Astrocyte (in vitro differentiated cells and primary cell): ENCODE measurements at regions not wholly inside any gene's neighbourhood (a gene's known extent, or its start where the extent isn't known, plus 50 kb on each side); places are given as distances from the start of the nearest gene placed in this dataset.

ENCODE experiments used
- DNase-seq: peaks from one replicate; pipeline ENCODE4 v3.0.0-alpha.2; 2010; ENCODE audit warnings: low read depth
- FAIRE-seq: peaks from 2 replicates; lab custom pipeline; 2011; peaks lifted over from hg19 to GRCh38; lab: Jason Lieb, UNC
- H2AFZ ChIP-seq: 2 replicates; pipeline ENCODE4 v1.6.0; 2012; ENCODE audit warnings: low read depth, low read length, inconsistent platforms
- H3K27ac ChIP-seq: 2 replicates; pipeline ENCODE4 v1.5.1; 2011; ENCODE audit warnings: low read depth, low read length, inconsistent platforms
- H3K27me3 ChIP-seq: 2 replicates; pipeline ENCODE4 v1.6.0; 2011; ENCODE audit warnings: low read length, inconsistent platforms; ENCODE audit not compliant: insufficient read depth
- H3K36me3 ChIP-seq: 2 replicates; pipeline ENCODE4 v1.5.1; 2011; ENCODE audit warnings: low read length, inconsistent platforms; ENCODE audit not compliant: insufficient read depth
- H3K4me1 ChIP-seq: 2 replicates; pipeline ENCODE4 v1.5.1; 2011; ENCODE audit warnings: low read length, inconsistent platforms; ENCODE audit not compliant: insufficient read depth
- H3K4me2 ChIP-seq: 2 replicates; pipeline ENCODE4 v1.6.0; 2012; ENCODE audit warnings: low read length, inconsistent platforms
- H3K4me3 ChIP-seq: 2 replicates; pipeline ENCODE4 v1.5.1; 2011; ENCODE audit warnings: low read depth, mild to moderate bottlenecking, low read length, inconsistent platforms; ENCODE audit not compliant: insufficient read depth
- H3K79me2 ChIP-seq: 2 replicates; pipeline ENCODE4 v1.6.0; 2012; ENCODE audit warnings: mild to moderate bottlenecking, low read length, inconsistent platforms; ENCODE audit not compliant: insufficient read depth
- H3K9ac ChIP-seq: 2 replicates; pipeline ENCODE4 v1.6.0; 2012; ENCODE audit warnings: mild to moderate bottlenecking, low read length, inconsistent platforms
- H3K9me3 ChIP-seq: 2 replicates; pipeline ENCODE4 v1.5.1; 2012; ENCODE audit warnings: low read depth, mild to moderate bottlenecking, low read length, inconsistent platforms; ENCODE audit not compliant: insufficient read depth
- H4K20me1 ChIP-seq: 2 replicates; pipeline ENCODE4 v1.6.0; 2012; ENCODE audit warnings: low read length, inconsistent platforms; ENCODE audit not compliant: insufficient read depth
- H3K27ac Mint-ChIP-seq: one replicate; pipeline ENCODE4 v1.8.0; 2021; ENCODE audit warnings: mild to moderate bottlenecking, mixed read lengths; ENCODE audit not compliant: unreplicated experiment
- H3K27me3 Mint-ChIP-seq: one replicate; pipeline ENCODE4 v1.8.0; 2021; ENCODE audit warnings: low read depth, mixed read lengths; ENCODE audit not compliant: unreplicated experiment
- H3K36me3 Mint-ChIP-seq: one replicate; pipeline ENCODE4 v1.8.0; 2021; ENCODE audit warnings: low read depth, mixed read lengths; ENCODE audit not compliant: unreplicated experiment
- H3K4me1 Mint-ChIP-seq: one replicate; pipeline ENCODE4 v1.8.0; 2021; ENCODE audit warnings: low read depth, mixed read lengths; ENCODE audit not compliant: unreplicated experiment
- H3K4me3 Mint-ChIP-seq: one replicate; pipeline ENCODE4 v1.8.0; 2021; ENCODE audit warnings: mild to moderate bottlenecking, moderate library complexity, mixed read lengths; ENCODE audit not compliant: unreplicated experiment
- H3K9me3 Mint-ChIP-seq: one replicate; pipeline ENCODE4 v1.8.0; 2021; ENCODE audit warnings: mild to moderate bottlenecking, mixed read lengths; ENCODE audit not compliant: unreplicated experiment
- EZH2 ChIP-seq: IDR thresholded peaks from 2 replicates; pipeline ENCODE4 v1.6.1; 2012; ENCODE audit warnings: mild to moderate bottlenecking, low read length, inconsistent platforms; ENCODE audit not compliant: insufficient read depth
- TF ChIP-seq, protein P1 (sequence below): IDR thresholded peaks from 2 replicates; pipeline ENCODE4 v1.5.1; 2011; ENCODE audit warnings: low read depth, mild to moderate bottlenecking, inconsistent platforms, low read length, moderate library complexity; ENCODE audit not compliant: insufficient read depth

GRCh38 chr16:62383941-62384340 lies 347.7 kb upstream of the CDH8 start:
- Mint-ChIP-seq H3K27ac (no peak overlapping the region), H3K4me1 (no peaks in the 10 kb centered on the region), H3K36me3 (no peaks in the 10 kb centered on the region), H3K4me3 (no peak overlapping the region), H3K27me3 (no peaks in the 10 kb centered on the region), H3K9me3 (no peaks in the 10 kb centered on the region)
- no peaks in the 10 kb centered on the region for H3K9me3 ChIP-seq
- no peak overlapping the region for H3K4me2 ChIP-seq
- H3K79me2 ChIP-seq, result no peaks in the 10 kb centered on the region
- no peak for TF ChIP-seq EZH2
- TF ChIP-seq, protein P1, sequence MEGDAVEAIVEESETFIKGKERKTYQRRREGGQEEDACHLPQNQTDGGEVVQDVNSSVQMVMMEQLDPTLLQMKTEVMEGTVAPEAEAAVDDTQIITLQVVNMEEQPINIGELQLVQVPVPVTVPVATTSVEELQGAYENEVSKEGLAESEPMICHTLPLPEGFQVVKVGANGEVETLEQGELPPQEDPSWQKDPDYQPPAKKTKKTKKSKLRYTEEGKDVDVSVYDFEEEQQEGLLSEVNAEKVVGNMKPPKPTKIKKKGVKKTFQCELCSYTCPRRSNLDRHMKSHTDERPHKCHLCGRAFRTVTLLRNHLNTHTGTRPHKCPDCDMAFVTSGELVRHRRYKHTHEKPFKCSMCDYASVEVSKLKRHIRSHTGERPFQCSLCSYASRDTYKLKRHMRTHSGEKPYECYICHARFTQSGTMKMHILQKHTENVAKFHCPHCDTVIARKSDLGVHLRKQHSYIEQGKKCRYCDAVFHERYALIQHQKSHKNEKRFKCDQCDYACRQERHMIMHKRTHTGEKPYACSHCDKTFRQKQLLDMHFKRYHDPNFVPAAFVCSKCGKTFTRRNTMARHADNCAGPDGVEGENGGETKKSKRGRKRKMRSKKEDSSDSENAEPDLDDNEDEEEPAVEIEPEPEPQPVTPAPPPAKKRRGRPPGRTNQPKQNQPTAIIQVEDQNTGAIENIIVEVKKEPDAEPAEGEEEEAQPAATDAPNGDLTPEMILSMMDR, result no peak
- no peak overlapping the region for H3K27ac ChIP-seq
- no peaks in the 10 kb centered on the region for H3K27me3 ChIP-seq
- no peak for FAIRE-seq
- no peak overlapping the region for H3K9ac ChIP-seq
- no peak overlapping the region for H2AFZ ChIP-seq
- no peaks in the 10 kb centered on the region for H3K36me3 ChIP-seq
- no peak for DNase-seq
- no peaks in the 10 kb centered on the region for H4K20me1 ChIP-seq
- no peak overlapping the region for H3K4me3 ChIP-seq
- no peaks in the 10 kb centered on the region for H3K4me1 ChIP-seq

- Mint-ChIP-seq H3K4me3 (no peak overlapping the region), H3K27me3 (no peaks in the 10 kb centered on the region), H3K4me1 (no peaks in the 10 kb centered on the region), H3K27ac (no peak overlapping the region), H3K9me3 (no peaks in the 10 kb centered on the region), H3K36me3 (no peaks in the 10 kb centered on the region)
- Histone ChIP-seq H3K4me2 (no peak overlapping the region), H3K79me2 (no peaks in the 10 kb centered on the region), H2AFZ (no peak overlapping the region), H3K4me1 (no peaks in the 10 kb centered on the region), H3K27ac (no peak overlapping the region), H3K36me3 (no peaks in the 10 kb centered on the region), H3K9me3 (no peaks in the 10 kb centered on the region), H3K9ac (no peak overlapping the region), H3K27me3 (no peaks in the 10 kb centered on the region), H4K20me1 (no peaks in the 10 kb centered on the region), H3K4me3 (no peak overlapping the region)
- TF ChIP-seq EZH2, result no peak
- TF ChIP-seq, protein P1, result no peak
- DNase-seq, result no peak
- no peak for FAIRE-seq
Observed at GRCh38 chr16:62370445-62370844, 334.2 kb upstream of the CDH8 start.

GRCh38 chr16:62363501-62363900 lies 327.3 kb upstream of the CDH8 start:
- Histone ChIP-seq H3K9ac (no peak overlapping the region), H2AFZ (no peak overlapping the region), H3K36me3 (no peaks in the 10 kb centered on the region), H4K20me1 (no peaks in the 10 kb centered on the region), H3K4me1 (no peaks in the 10 kb centered on the region), H3K4me2 (no peak overlapping the region), H3K27me3 (no peaks in the 10 kb centered on the region), H3K4me3 (no peak overlapping the region), H3K27ac (no peak overlapping the region), H3K9me3 (no peaks in the 10 kb centered on the region), H3K79me2 (no peaks in the 10 kb centered on the region)
- Mint-ChIP-seq H3K4me1 (no peaks in the 10 kb centered on the region), H3K4me3 (no peak overlapping the region), H3K27ac (no peak overlapping the region), H3K36me3 (no peaks in the 10 kb centered on the region), H3K27me3 (no peaks in the 10 kb centered on the region), H3K9me3 (no peaks in the 10 kb centered on the region)
- no peak for FAIRE-seq
- TF ChIP-seq EZH2, result no peak
- TF ChIP-seq, protein P1, result no peak
- DNase-seq, result no peak
